ENCODE measurements at regions not wholly inside any gene's neighbourhood (a gene's known extent, or its start where the extent isn't known, plus 50 kb on each side); places are given as distances from the start of the nearest gene placed in this dataset.

GRCh38 chr2:82656420-82656819, 1802.7 kb downstream of the SUCLG1 start:
- 16% methylated on average over 2 of the region's 2 CpGs for WGBS (ENCODE audit: missing lambda C conversion rate)
- CTCF ChIA-PET = no interaction called here
- POLR2A ChIA-PET = no interaction called here
- no peak for DNase-seq (ENCODE audit: low read depth in 1 of 2, low spot score in 1 of 2)
- H3K9me3 ChIP-seq = peaks cover 13% of the 10 kb centered on the region; the same call in 1 of the 3 replicates
- H3K27ac ChIP-seq = no peak overlapping the region
- TF ChIP-seq GATA3 (IDR thresholded peaks at IDR 0.05; ENCODE audit: borderline replicate concordance) = no peak
- no peak for TF ChIP-seq ZC3H11A (IDR thresholded peaks at IDR 0.05)
- no peak for TF ChIP-seq HDAC2 (IDR thresholded peaks at IDR 0.05)
- TF ChIP-seq JUN (IDR thresholded peaks at IDR 0.05) = no peak
- TF ChIP-seq FOXS1 (CRISPR knock-in tag; IDR thresholded peaks at IDR 0.05) = no peak
- no peak for TF ChIP-seq NFE2L2 (conservative IDR thresholded peaks at IDR 0.05; ENCODE audit: low read length)
- no peak for TF ChIP-seq BCL3 (IDR thresholded peaks at IDR 0.05)
- TF ChIP-seq CBX8 (IDR thresholded peaks at IDR 0.05) = no peak
- TF ChIP-seq ZSCAN20 (CRISPR knock-in tag; IDR thresholded peaks at IDR 0.05) = no peak
- TF ChIP-seq MYC (IDR thresholded peaks at IDR 0.05; ENCODE audit: borderline replicate concordance, low read length) = no peak
- no peak for TF ChIP-seq KDM1A (IDR thresholded peaks at IDR 0.05; ENCODE audit: low read depth)
- no peak for TF ChIP-seq SREBF2 (IDR thresholded peaks at IDR 0.05)
- TF ChIP-seq RNF2 (IDR thresholded peaks at IDR 0.05; ENCODE audit: borderline replicate concordance, low read depth) = no peak
- TF ChIP-seq, protein P1, sequence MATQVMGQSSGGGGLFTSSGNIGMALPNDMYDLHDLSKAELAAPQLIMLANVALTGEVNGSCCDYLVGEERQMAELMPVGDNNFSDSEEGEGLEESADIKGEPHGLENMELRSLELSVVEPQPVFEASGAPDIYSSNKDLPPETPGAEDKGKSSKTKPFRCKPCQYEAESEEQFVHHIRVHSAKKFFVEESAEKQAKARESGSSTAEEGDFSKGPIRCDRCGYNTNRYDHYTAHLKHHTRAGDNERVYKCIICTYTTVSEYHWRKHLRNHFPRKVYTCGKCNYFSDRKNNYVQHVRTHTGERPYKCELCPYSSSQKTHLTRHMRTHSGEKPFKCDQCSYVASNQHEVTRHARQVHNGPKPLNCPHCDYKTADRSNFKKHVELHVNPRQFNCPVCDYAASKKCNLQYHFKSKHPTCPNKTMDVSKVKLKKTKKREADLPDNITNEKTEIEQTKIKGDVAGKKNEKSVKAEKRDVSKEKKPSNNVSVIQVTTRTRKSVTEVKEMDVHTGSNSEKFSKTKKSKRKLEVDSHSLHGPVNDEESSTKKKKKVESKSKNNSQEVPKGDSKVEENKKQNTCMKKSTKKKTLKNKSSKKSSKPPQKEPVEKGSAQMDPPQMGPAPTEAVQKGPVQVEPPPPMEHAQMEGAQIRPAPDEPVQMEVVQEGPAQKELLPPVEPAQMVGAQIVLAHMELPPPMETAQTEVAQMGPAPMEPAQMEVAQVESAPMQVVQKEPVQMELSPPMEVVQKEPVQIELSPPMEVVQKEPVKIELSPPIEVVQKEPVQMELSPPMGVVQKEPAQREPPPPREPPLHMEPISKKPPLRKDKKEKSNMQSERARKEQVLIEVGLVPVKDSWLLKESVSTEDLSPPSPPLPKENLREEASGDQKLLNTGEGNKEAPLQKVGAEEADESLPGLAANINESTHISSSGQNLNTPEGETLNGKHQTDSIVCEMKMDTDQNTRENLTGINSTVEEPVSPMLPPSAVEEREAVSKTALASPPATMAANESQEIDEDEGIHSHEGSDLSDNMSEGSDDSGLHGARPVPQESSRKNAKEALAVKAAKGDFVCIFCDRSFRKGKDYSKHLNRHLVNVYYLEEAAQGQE (IDR thresholded peaks at IDR 0.05) = no peak
- TF ChIP-seq TP53 (CRISPR knock-in tag; IDR thresholded peaks at IDR 0.05) = no peak
- no peak for TF ChIP-seq NPAS2 (CRISPR knock-in tag; IDR thresholded peaks at IDR 0.05; ENCODE audit: borderline replicate concordance)
- TF ChIP-seq ZNF302 (CRISPR knock-in tag; IDR thresholded peaks at IDR 0.05) = no peak
- no peak for TF ChIP-seq EP300 (IDR thresholded peaks at IDR 0.05)
- no peak for TF ChIP-seq MAX (IDR thresholded peaks at IDR 0.05)
- H3K4me3 ChIP-seq = no peak overlapping the region
- ATAC-seq = no peak
- no peak overlapping the region for H3K4me2 ChIP-seq
- no peaks in the 10 kb centered on the region for H3K4me1 ChIP-seq
- no peak for FAIRE-seq

GRCh38 chr2:82652117-82652516, 1807.0 kb downstream of the SUCLG1 start:
- no peak for TF ChIP-seq PHF8 (IDR thresholded peaks at IDR 0.05; ENCODE audit: borderline replicate concordance, low read depth)
- FAIRE-seq = no peak
- Histone ChIP-seq H3K4me2 (no peak overlapping the region), H3K9me3 (peaks cover 9% of the 10 kb centered on the region; the same call in 1 of the 3 replicates), H3K27ac (no peak overlapping the region), H3K4me3 (no peak overlapping the region), H3K4me1 (no peaks in the 10 kb centered on the region)
- no peak for DNase-seq (ENCODE audit: low read depth in 1 of 2, low spot score in 1 of 2)
- ChIA-PET CTCF (no interaction called here), POLR2A (no interaction called here)
- no peak for ATAC-seq

DNA sequence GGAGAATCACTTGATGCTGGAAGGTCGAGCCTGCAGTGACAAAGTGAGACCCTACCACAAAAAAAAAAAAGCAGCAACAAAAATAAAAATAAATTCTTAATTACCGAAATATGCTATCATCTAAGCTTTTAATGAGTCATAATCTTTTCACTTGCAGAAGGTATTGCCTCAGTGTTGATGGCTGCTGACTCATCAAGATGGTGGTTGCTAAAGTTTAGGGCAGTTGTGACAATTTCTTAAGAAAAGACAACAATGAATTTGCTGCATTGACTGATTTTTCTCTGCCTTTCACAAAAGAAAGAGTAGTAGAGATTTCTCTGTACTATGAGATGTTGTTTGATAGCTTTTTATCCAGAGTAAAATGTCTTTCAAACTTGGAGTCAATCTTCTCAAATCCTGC, 1809.0 kb downstream of the SUCLG1 start:
- no peaks in the 10 kb centered on the region for H3K4me1 ChIP-seq
- H3K27ac ChIP-seq = no peak overlapping the region
- WGBS (ENCODE audit: missing lambda C conversion rate) = 3% methylated on average over 2 of the region's 2 CpGs
- no peak overlapping the region for H3K4me2 ChIP-seq
- peaks cover 11% of the 10 kb centered on the region; the same call in 1 of the 3 replicates for H3K9me3 ChIP-seq
- FAIRE-seq (peak; percentile 36), ATAC-seq (no peak), DNase-seq (ENCODE audit: low read depth in 1 of 2, low spot score in 1 of 2) (no peak)
- POLR2A ChIA-PET = no interaction called here
- H3K4me3 ChIP-seq = no peak overlapping the region
- TF ChIP-seq RCOR1 (IDR thresholded peaks at IDR 0.05; ENCODE audit: low read depth, low read length) (no peak), MAFK (IDR thresholded peaks at IDR 0.05; ENCODE audit: partially characterized antibody) (peak; percentile 60)
- CTCF ChIA-PET = no interaction called here
